ENCODE measurements at regions not wholly inside any gene's neighbourhood (a gene's known extent, or its start where the extent isn't known, plus 50 kb on each side); places are given as distances from the start of the nearest gene placed in this dataset.

GRCh38 chr4:124529131-124529530 lies 183.4 kb downstream of the ANKRD50 start:
- no peak for DNase-seq (ENCODE audit: low spot score in 2 of 2)
- Histone ChIP-seq H3K27ac (no peak overlapping the region), H3K36me3 (no peaks in the 10 kb centered on the region), H3K4me1 (peaks cover 0 to 7% (median 0%) of the 10 kb centered on the region in 4 donors), H3K4me3 (no peak overlapping the region), H3K27me3 (no peaks in the 10 kb centered on the region), H3K9me3 (no peaks in the 10 kb centered on the region)
- TF ChIP-seq EP300 (IDR thresholded peaks at IDR 0.05) = no peak
- no peak for TF ChIP-seq CTCF (IDR thresholded peaks at IDR 0.05)
- TF ChIP-seq POLR2A (IDR thresholded peaks at IDR 0.05) = no peak
- 89 to 98% methylated on average over 1 of the region's 1 CpG for WGBS, 2 donors

DNA sequence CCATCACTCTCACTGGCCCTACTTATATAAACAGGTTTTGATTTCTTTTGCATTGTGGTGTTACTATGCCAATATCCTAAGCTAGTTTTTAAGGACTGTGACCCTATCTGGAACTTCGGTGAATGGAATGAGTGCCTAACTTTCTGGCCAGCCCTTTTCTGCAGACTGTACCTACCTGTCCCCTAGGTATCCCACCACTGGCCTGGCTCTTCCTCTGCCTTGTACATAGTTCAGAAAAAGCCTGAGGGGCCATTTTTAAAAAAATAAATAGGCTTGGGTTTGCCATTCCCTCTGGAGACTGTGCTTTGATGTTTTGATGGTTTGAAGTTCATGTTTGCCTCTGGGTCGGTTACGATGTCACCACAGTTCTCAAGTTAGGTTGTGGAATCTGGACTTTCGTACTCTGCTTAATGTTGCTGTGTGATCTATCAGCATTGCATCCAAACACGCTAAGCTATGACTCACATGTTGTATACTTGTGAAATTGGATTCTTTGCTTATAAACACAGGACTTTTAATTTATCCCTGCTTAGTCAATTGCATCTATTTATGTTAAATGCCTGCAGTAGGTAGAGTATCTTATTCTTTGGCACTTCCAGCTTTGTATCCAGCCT lies 182.0 kb downstream of the ANKRD50 start:
- Histone ChIP-seq H3K36me3 (no peaks in the 10 kb centered on the region), H3K4me3 (no peak overlapping the region), H3K4me1 (peaks cover 0 to 7% (median 0%) of the 10 kb centered on the region in 4 donors), H3K27ac (no peak overlapping the region), H3K9me3 (no peaks in the 10 kb centered on the region), H3K27me3 (no peaks in the 10 kb centered on the region)
- 80 to 84% methylated on average over 5 of the region's 5 CpGs for WGBS, 2 donors
- DNase-seq (ENCODE audit: low spot score in 2 of 2) = no peak
- no peak for TF ChIP-seq CTCF (IDR thresholded peaks at IDR 0.05)
- TF ChIP-seq POLR2A (IDR thresholded peaks at IDR 0.05) = no peak
- no peak for TF ChIP-seq EP300 (IDR thresholded peaks at IDR 0.05)

GRCh38 chr4:124534131-124534530 lies 178.4 kb downstream of the ANKRD50 start:
- no peaks in the 10 kb centered on the region for H3K27me3 ChIP-seq
- no peak overlapping the region for H3K27ac ChIP-seq
- no peak overlapping the region for H3K4me3 ChIP-seq
- TF ChIP-seq EP300 (IDR thresholded peaks at IDR 0.05) = no peak
- no peak for TF ChIP-seq CTCF (IDR thresholded peaks at IDR 0.05)
- no peak for TF ChIP-seq POLR2A (IDR thresholded peaks at IDR 0.05)
- DNase-seq (ENCODE audit: low spot score in 2 of 2) = no peak
- 91 to 97% methylated on average over 2 of the region's 2 CpGs for WGBS, 2 donors
- no peaks in the 10 kb centered on the region for H3K36me3 ChIP-seq
- H3K9me3 ChIP-seq = no peaks in the 10 kb centered on the region
- no peaks in the 10 kb centered on the region for H3K4me1 ChIP-seq

- TF ChIP-seq EP300 (IDR thresholded peaks at IDR 0.05) = no peak
- no peak for TF ChIP-seq CTCF (IDR thresholded peaks at IDR 0.05)
- TF ChIP-seq POLR2A (IDR thresholded peaks at IDR 0.05) = no peak
- H3K27me3 ChIP-seq = no peaks in the 10 kb centered on the region
- 80 to 95% methylated on average over 1 of the region's 1 CpG for WGBS, 2 donors
These were observed 177.5 kb downstream of the ANKRD50 start for GRCh38 chr4:124535003-124535402.

DNA sequence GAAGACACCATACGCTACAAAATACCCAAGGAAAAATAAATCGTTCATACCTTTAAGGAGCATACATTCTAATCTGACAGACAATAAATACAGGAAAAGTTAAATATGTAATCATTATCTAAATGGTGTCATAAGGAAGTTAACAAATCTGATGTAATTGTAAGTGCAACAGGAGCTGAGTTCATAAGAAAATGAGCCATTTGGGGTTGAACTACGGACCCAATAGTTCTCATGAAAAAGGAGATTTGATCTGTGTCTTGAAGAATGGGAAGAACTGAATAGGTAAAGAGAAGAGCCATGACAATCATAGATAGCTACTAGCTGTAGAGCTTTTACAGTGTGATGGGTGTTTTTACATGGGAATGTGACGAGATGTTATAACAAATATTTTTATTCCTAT lies 175.6 kb downstream of the ANKRD50 start:
- no peaks in the 10 kb centered on the region for H3K36me3 ChIP-seq
- DNase-seq (ENCODE audit: low spot score in 2 of 2) = no peak
- H3K4me3 ChIP-seq = no peak overlapping the region
- TF ChIP-seq EP300 (IDR thresholded peaks at IDR 0.05) = no peak
- no peak for TF ChIP-seq CTCF (IDR thresholded peaks at IDR 0.05)
- TF ChIP-seq POLR2A (IDR thresholded peaks at IDR 0.05) = no peak
- 92 to 94% methylated on average over 4 of the region's 4 CpGs for WGBS, 2 donors
- H3K9me3 ChIP-seq = no peaks in the 10 kb centered on the region
- H3K4me1 ChIP-seq = no peaks in the 10 kb centered on the region
- H3K27me3 ChIP-seq = no peaks in the 10 kb centered on the region
- H3K27ac ChIP-seq = no peak overlapping the region

More at GRCh38 chr4:124535003-124535402, 177.5 kb downstream of the ANKRD50 start:
- Histone ChIP-seq H3K4me1 (no peaks in the 10 kb centered on the region), H3K27ac (no peak overlapping the region), H3K9me3 (no peaks in the 10 kb centered on the region), H3K4me3 (no peak overlapping the region), H3K36me3 (no peaks in the 10 kb centered on the region)
- DNase-seq (ENCODE audit: low spot score in 2 of 2) = no peak
